T-helper 17 cell (primary cell): ENCODE measurements at regions not wholly inside any gene's neighbourhood (a gene's known extent, or its start where the extent isn't known, plus 50 kb on each side); places are given as distances from the start of the nearest gene placed in this dataset.
A peak's percentile ranks its signal among the peaks of the same experiment; 100 is the strongest.

Experiments
- ATAC-seq: fragments of 150-1000 bp; cut with Tn5 transposase; 2 replicates; pipeline ENCODE4 v1.10.0; 2021; ENCODE audit warnings: mild to moderate bottlenecking, moderate library complexity
- DNase-seq, 3 donors: peaks; one replicate each; pipeline versions ENCODE4 v3.0.0 to v3.0.0-alpha.2; 2020 to 2021
- H3K9me3 ChIP-seq: one replicate; pipeline ENCODE4 v1.7.0; 2013; ENCODE audit warnings: low read length, mild to moderate bottlenecking; ENCODE audit not compliant: control insufficient read depth, poor library complexity, severe bottlenecking
- H3K27ac Mint-ChIP-seq: one replicate; pipeline ENCODE4 v1.8.0; 2022; ENCODE audit warnings: mild to moderate bottlenecking, moderate library complexity, mixed read lengths
- H3K27me3 Mint-ChIP-seq: one replicate; pipeline ENCODE4 v1.8.0; 2022; ENCODE audit warnings: mixed read lengths
- H3K36me3 Mint-ChIP-seq: one replicate; pipeline ENCODE4 v1.8.0; 2022; ENCODE audit warnings: low read depth, mixed read lengths
- H3K4me1 Mint-ChIP-seq: one replicate; pipeline ENCODE4 v1.8.0; 2022; ENCODE audit warnings: mild to moderate bottlenecking, mixed read lengths
- H3K4me3 Mint-ChIP-seq: one replicate; pipeline ENCODE4 v1.8.0; 2022; ENCODE audit warnings: mild to moderate bottlenecking, moderate library complexity, mixed read lengths

- Mint-ChIP-seq H3K4me1 (peaks cover 3% of the 10 kb centered on the region), H3K27ac (no peak overlapping the region), H3K36me3 (no peaks in the 10 kb centered on the region), H3K4me3 (no peak overlapping the region), H3K27me3 (no peaks in the 10 kb centered on the region)
- ATAC-seq, result no peak
- DNase-seq, result no peak
- H3K9me3 ChIP-seq, result no peaks in the 10 kb centered on the region
Observed at GRCh38 chr2:206368484-206368883, 74.8 kb upstream of the ADAM23 start.

- no peaks in the 10 kb centered on the region for H3K27me3 Mint-ChIP-seq
- H3K4me1 Mint-ChIP-seq, result peaks cover 3% of the 10 kb centered on the region
- DNase-seq (no peak), ATAC-seq (no peak)
- no peaks in the 10 kb centered on the region for H3K36me3 Mint-ChIP-seq
- no peak overlapping the region for H3K4me3 Mint-ChIP-seq
- H3K9me3 ChIP-seq, result no peaks in the 10 kb centered on the region
- no peak overlapping the region for H3K27ac Mint-ChIP-seq
Observed at GRCh38 chr2:206368933-206369569, 74.3 kb upstream of the ADAM23 start.

- H3K9me3 ChIP-seq, result no peaks in the 10 kb centered on the region
- no peak for DNase-seq
- Mint-ChIP-seq H3K4me1 (no peaks in the 10 kb centered on the region), H3K36me3 (peaks cover 2% of the 10 kb centered on the region), H3K27me3 (peaks cover 5% of the 10 kb centered on the region), H3K4me3 (no peak overlapping the region), H3K27ac (no peak overlapping the region)
- no peak for ATAC-seq
Observed at GRCh38 chr2:206375956-206376355, 67.4 kb upstream of the ADAM23 start.

DNA sequence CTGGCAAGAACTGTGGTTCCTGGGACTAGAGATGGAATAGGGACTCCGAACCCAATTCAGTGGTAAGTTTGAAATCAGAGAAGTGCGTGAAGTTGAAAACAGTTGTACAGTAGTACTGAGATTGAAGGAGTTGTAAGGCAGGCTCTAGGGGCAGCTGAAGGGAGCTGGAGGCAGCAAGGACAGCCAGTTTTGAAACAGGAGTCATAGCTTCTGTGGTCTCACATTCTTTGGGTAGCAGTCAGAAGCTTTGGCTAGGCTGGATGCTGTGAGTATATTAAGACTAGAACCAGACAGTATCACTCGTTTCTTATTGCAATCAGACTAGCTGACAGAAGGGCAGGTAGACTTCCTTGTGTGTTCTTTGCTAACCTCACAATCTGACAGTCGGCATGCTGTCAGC lies 64.5 kb upstream of the ADAM23 start:
- Mint-ChIP-seq H3K27ac (no peak overlapping the region), H3K4me1 (no peaks in the 10 kb centered on the region), H3K27me3 (peaks cover 5% of the 10 kb centered on the region), H3K4me3 (no peak overlapping the region), H3K36me3 (peaks cover 2% of the 10 kb centered on the region)
- no peaks in the 10 kb centered on the region for H3K9me3 ChIP-seq
- DNase-seq (no peak), ATAC-seq (no peak)

DNA sequence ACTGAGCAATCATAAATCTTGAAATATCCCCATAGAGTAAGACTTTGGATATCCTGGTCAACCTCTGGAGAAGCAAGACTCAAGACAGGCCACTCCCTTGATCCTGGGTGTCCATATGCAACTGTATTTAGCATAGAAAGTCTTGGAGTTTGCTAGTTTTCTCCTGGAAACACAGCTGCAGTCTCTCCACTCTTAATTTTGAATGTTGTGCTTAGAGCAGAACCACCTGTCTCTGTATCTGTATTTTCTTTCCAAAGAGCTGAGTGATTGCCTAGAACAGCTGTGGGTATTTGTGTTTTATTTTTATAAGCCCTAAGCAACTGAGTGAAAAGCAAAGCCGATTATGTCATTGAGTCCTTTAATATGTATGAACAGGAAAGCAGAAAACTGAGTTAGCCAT lies 64.1 kb upstream of the ADAM23 start:
- no peak for ATAC-seq

GRCh38 chr2:206379886-206380285 lies 63.4 kb upstream of the ADAM23 start:
- Mint-ChIP-seq H3K27ac (no peak overlapping the region), H3K4me3 (no peak overlapping the region), H3K4me1 (no peaks in the 10 kb centered on the region), H3K27me3 (peaks cover 5% of the 10 kb centered on the region), H3K36me3 (peaks cover 2% of the 10 kb centered on the region)
- no peaks in the 10 kb centered on the region for H3K9me3 ChIP-seq
- no peak for DNase-seq
- no peak for ATAC-seq

More for the DNA sequence above, 64.1 kb upstream of the ADAM23 start:
- H3K4me1 Mint-ChIP-seq, result no peaks in the 10 kb centered on the region
- H3K27me3 Mint-ChIP-seq, result peaks cover 5% of the 10 kb centered on the region
- no peak overlapping the region for H3K27ac Mint-ChIP-seq
- H3K9me3 ChIP-seq, result no peaks in the 10 kb centered on the region
- H3K36me3 Mint-ChIP-seq, result peaks cover 2% of the 10 kb centered on the region
- H3K4me3 Mint-ChIP-seq, result no peak overlapping the region
- no peak for DNase-seq

GRCh38 chr2:206381881-206382280 lies 61.5 kb upstream of the ADAM23 start:
- no peak overlapping the region for H3K27ac Mint-ChIP-seq
- H3K27me3 Mint-ChIP-seq, result peaks cover 5% of the 10 kb centered on the region
- H3K9me3 ChIP-seq, result no peaks in the 10 kb centered on the region
- H3K4me3 Mint-ChIP-seq, result no peak overlapping the region
- DNase-seq, result no peak
- H3K4me1 Mint-ChIP-seq, result no peaks in the 10 kb centered on the region
- peaks cover 2% of the 10 kb centered on the region for H3K36me3 Mint-ChIP-seq
- ATAC-seq, result no peak

GRCh38 chr2:206383669-206384068 lies 59.7 kb upstream of the ADAM23 start:
- H3K36me3 Mint-ChIP-seq, result peaks cover 2% of the 10 kb centered on the region
- ATAC-seq, result no peak
- DNase-seq, result no peak
- H3K27ac Mint-ChIP-seq, result no peak overlapping the region
- no peaks in the 10 kb centered on the region for H3K4me1 Mint-ChIP-seq
- no peaks in the 10 kb centered on the region for H3K9me3 ChIP-seq
- H3K27me3 Mint-ChIP-seq, result peaks cover 5% of the 10 kb centered on the region
- no peak overlapping the region for H3K4me3 Mint-ChIP-seq

GRCh38 chr2:206387808-206388207 lies 55.5 kb upstream of the ADAM23 start:
- ATAC-seq (no peak), DNase-seq (no peak)
- H3K27me3 Mint-ChIP-seq, result no peaks in the 10 kb centered on the region
- H3K27ac Mint-ChIP-seq, result no peak overlapping the region
- no peak overlapping the region for H3K4me3 Mint-ChIP-seq
- H3K36me3 Mint-ChIP-seq, result no peaks in the 10 kb centered on the region
- H3K4me1 Mint-ChIP-seq, result no peaks in the 10 kb centered on the region
- H3K9me3 ChIP-seq, result no peaks in the 10 kb centered on the region

DNA sequence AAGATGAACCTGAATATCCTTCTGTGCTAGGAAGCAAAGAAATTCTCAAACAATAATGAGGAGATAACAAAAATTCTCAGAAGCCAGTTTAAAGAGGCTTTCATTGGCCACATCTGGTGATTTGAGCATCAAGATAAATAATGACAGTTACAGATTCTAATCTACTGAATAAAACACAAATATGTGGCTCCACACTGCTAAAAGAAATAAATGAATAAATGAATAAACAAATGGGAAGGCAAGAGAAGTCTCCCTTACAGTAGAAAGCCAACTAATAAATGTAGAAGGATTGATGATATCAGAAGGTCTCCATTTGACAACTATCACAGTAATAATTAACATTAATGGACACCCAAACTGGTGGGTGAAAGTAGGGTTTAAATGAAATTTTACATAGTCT lies 54.6 kb upstream of the ADAM23 start:
- ATAC-seq, result no peak
- Mint-ChIP-seq H3K27me3 (no peaks in the 10 kb centered on the region), H3K4me3 (no peak overlapping the region), H3K36me3 (no peaks in the 10 kb centered on the region), H3K27ac (no peak overlapping the region), H3K4me1 (no peaks in the 10 kb centered on the region)
- no peaks in the 10 kb centered on the region for H3K9me3 ChIP-seq
- no peak for DNase-seq

DNA sequence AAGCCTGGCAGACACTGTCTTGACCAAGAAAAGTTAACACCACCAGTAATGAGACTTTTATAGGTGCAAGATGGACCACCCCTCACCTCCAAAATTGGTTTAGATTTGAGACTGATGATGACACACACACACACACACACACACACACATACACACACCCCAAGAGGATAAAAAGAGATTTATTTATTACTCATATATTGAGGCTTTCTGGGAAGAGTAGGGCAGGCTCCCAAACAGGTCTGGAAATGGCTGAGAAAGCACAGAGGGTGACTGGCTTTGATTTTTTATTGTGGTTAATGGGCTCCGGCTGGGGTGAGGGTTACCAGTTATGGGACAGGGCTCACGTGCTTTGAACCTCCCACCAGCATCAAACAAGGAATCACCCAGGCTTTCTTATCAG lies 54.2 kb upstream of the ADAM23 start:
- ATAC-seq (no peak), DNase-seq (no peak)
- H3K9me3 ChIP-seq, result no peaks in the 10 kb centered on the region
- H3K4me1 Mint-ChIP-seq, result no peaks in the 10 kb centered on the region
- no peaks in the 10 kb centered on the region for H3K27me3 Mint-ChIP-seq
- no peak overlapping the region for H3K27ac Mint-ChIP-seq
- no peaks in the 10 kb centered on the region for H3K36me3 Mint-ChIP-seq
- no peak overlapping the region for H3K4me3 Mint-ChIP-seq

DNA sequence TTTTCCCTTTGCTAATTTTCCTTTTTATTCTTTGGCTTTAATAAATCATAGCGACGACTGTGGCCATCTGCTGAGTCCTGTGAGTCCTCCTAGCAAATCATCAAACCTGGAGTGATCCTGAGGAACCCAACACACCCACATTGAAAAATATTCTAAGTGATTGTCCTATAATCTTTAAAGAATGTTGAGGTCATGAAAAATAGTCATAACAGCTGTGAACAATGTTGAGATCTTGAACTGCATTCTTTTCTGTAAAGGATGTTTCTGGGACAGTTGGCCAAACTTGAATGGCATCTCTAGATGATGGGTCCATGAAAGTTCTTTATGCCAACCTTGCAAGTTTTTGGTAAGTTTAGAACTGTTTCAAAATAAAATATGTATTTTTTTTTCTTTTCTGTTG lies 53.2 kb upstream of the ADAM23 start:
- H3K9me3 ChIP-seq, result no peaks in the 10 kb centered on the region
- no peaks in the 10 kb centered on the region for H3K27me3 Mint-ChIP-seq
- H3K36me3 Mint-ChIP-seq, result no peaks in the 10 kb centered on the region
- H3K4me3 Mint-ChIP-seq, result no peak overlapping the region
- ATAC-seq, result no peak
- no peaks in the 10 kb centered on the region for H3K4me1 Mint-ChIP-seq
- no peak for DNase-seq
- H3K27ac Mint-ChIP-seq, result no peak overlapping the region

DNA sequence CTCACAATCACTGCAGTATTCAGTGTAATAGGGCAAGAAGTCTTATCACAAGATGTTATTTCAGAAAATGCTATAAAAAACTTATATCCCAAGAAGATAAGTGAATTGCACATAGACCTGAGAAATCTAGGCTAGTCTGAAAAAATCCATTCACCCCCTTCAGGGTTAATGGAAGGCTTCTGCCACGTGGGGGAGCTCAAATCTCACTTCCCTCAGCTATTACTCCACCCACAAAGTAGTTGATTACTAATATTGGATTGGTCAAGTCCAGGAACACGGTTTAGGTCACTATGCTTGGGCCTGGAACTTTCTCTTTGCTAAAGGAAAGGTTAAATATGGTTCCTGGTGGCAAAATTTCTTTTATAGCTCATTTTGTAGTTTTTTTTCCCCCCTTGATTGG lies 51.2 kb upstream of the ADAM23 start:
- no peaks in the 10 kb centered on the region for H3K9me3 ChIP-seq
- Mint-ChIP-seq H3K27me3 (no peaks in the 10 kb centered on the region), H3K27ac (no peak overlapping the region), H3K4me1 (no peaks in the 10 kb centered on the region), H3K36me3 (no peaks in the 10 kb centered on the region), H3K4me3 (no peak overlapping the region)
- ATAC-seq, result peak; percentile 60
- DNase-seq, result no peak
